ENCODE measurements at regions not wholly inside any gene's neighbourhood (a gene's known extent, or its start where the extent isn't known, plus 50 kb on each side); places are given as distances from the start of the nearest gene placed in this dataset.

DNA sequence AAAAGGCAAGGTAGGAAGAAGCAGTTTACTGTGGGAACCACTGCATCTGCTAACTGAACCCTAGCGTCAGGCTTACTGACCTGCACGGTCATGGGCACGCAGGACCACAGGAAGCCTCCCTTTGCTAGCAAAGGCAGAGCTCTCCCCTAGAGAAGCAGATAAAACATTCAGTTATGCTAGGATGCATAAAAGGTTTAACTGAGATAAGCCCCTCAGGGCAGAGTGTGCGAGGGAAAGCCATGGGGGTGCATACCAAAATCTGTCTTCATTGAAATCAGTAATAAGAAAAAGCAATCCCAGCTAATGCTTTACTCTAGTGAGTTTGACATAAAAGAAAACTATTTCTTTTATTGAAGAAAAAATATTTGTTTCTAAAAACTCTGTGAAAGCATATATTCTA lies 2403.7 kb upstream of the C9orf72 start:
- Histone ChIP-seq H3K79me1 (ENCODE audit: low read depth in 1 of 2, low read length in 2 of 2) (no peaks in the 10 kb centered on the region), H4K8ac (ENCODE audit: low read depth in 2 of 2, low read length in 2 of 2) (no peak overlapping the region), H2BK20ac (ENCODE audit: low read depth, low read length) (no peak overlapping the region), H3K4me2 (ENCODE audit: low read depth, low read length) (no peak overlapping the region), H2AK9ac (replicated peaks; ENCODE audit: low read depth, low read length, poor library complexity) (no peak overlapping the region), H3K27ac (ENCODE audit: insufficient read depth, low read length) (no peak overlapping the region), H2BK5ac (ENCODE audit: low read depth, low read length, poor library complexity, severe bottlenecking) (no peak overlapping the region), H3K9me3 (ENCODE audit: control insufficient read depth, insufficient read depth, low read length) (peaks cover 5% of the 10 kb centered on the region; the same call in 1 of the 2 replicates), H3K18ac (ENCODE audit: low read depth, low read length) (no peak overlapping the region), H4K20me1 (ENCODE audit: insufficient read depth, low read length) (no peaks in the 10 kb centered on the region), H2BK120ac (ENCODE audit: low read depth, low read length) (no peak overlapping the region), H3K56ac (ENCODE audit: extremely low read depth, insufficient read depth, low read length) (no peak overlapping the region), H4K5ac (ENCODE audit: low read depth, low read length) (no peak overlapping the region), H3K36me3 (ENCODE audit: control insufficient read depth, insufficient read depth, low read length) (no peaks in the 10 kb centered on the region), H3K14ac (replicated peaks; ENCODE audit: low read depth, low read length) (no peak overlapping the region), H2AFZ (replicated peaks; ENCODE audit: low read length, poor library complexity) (no peak overlapping the region), H3K9ac (ENCODE audit: low read depth, low read length) (no peak overlapping the region), H3K4me1 (ENCODE audit: control insufficient read depth, insufficient read depth, low read length) (no peaks in the 10 kb centered on the region), H3K4me3 (ENCODE audit: insufficient read depth, low read depth, low read length) (no peak overlapping the region), H3K4ac (ENCODE audit: low read depth, low read length) (no peak overlapping the region), H3K9me1 (ENCODE audit: insufficient read depth, low read length) (no peaks in the 10 kb centered on the region), H3K27me3 (ENCODE audit: control insufficient read depth, insufficient read depth, low read length) (no peaks in the 10 kb centered on the region), H4K91ac (ENCODE audit: insufficient read depth, low read depth, low read length) (no peak overlapping the region), H2BK15ac (ENCODE audit: low read depth, low read length) (no peak overlapping the region), H2AK5ac (ENCODE audit: low read depth, low read length) (no peak overlapping the region), H3K23ac (ENCODE audit: low read depth, low read length) (no peak overlapping the region)
- no CpG with 5 or more reads among the region's 4 CpGs for WGBS, 2 experiments (ENCODE audit: extremely low coverage in 2 of 2, insufficient read length in 1 of 2)
- ChIA-PET CTCF (no interaction called here), POLR2A (ENCODE audit: unreplicated experiment) (no interaction called here)
- TF ChIP-seq MAFK (IDR thresholded peaks at IDR 0.05; ENCODE audit: low read depth, low read length) (no peak), ELK1 (IDR thresholded peaks at IDR 0.05; ENCODE audit: borderline replicate concordance, low read depth, low read length) (no peak), USF2 (IDR thresholded peaks at IDR 0.05; ENCODE audit: low read depth, low read length) (no peak), CEBPB (IDR thresholded peaks at IDR 0.05; ENCODE audit: low read depth, low read length) (no peak), CHD1 (IDR thresholded peaks at IDR 0.05; ENCODE audit: low read depth, low read length) (no peak), MAZ (IDR thresholded peaks at IDR 0.05; ENCODE audit: borderline replicate concordance, low read depth, low read length) (no peak), FOS (IDR thresholded peaks at IDR 0.05; ENCODE audit: low read depth, low read length) (no peak), RCOR1 (IDR thresholded peaks at IDR 0.05; ENCODE audit: insufficient replicate concordance, low read length) (no peak), MXI1 (IDR thresholded peaks at IDR 0.05; ENCODE audit: borderline replicate concordance, low read depth, low read length) (no peak), NFE2L2 (IDR thresholded peaks at IDR 0.05; ENCODE audit: low read depth, low read length) (no peak), BHLHE40 (IDR thresholded peaks at IDR 0.05; ENCODE audit: low read depth, low read length) (no peak)
- TF ChIP-seq, protein P1, sequence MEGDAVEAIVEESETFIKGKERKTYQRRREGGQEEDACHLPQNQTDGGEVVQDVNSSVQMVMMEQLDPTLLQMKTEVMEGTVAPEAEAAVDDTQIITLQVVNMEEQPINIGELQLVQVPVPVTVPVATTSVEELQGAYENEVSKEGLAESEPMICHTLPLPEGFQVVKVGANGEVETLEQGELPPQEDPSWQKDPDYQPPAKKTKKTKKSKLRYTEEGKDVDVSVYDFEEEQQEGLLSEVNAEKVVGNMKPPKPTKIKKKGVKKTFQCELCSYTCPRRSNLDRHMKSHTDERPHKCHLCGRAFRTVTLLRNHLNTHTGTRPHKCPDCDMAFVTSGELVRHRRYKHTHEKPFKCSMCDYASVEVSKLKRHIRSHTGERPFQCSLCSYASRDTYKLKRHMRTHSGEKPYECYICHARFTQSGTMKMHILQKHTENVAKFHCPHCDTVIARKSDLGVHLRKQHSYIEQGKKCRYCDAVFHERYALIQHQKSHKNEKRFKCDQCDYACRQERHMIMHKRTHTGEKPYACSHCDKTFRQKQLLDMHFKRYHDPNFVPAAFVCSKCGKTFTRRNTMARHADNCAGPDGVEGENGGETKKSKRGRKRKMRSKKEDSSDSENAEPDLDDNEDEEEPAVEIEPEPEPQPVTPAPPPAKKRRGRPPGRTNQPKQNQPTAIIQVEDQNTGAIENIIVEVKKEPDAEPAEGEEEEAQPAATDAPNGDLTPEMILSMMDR (conservative IDR thresholded peaks at IDR 0.05; ENCODE audit: low read depth, low read length), result no peak
- no TSS peak for BruUV-seq (replicated peaks)
- in situ Hi-C loops (cut with MboI; ENCODE audit: low sequenced_read_pairs) (no loop called here), intact Hi-C loops (cut with micrococcal nuclease) (no loop called here), dilution Hi-C loops (cut with HindIII; ENCODE audit: low sequenced_read_pairs, unreplicated experiment) (no loop called here)
- ATAC-seq (ENCODE audit: low read depth) (no peak), DNase-seq (no peak)
